HEK293T (cell line): ENCODE measurements at regions not wholly inside any gene's neighbourhood (a gene's known extent, or its start where the extent isn't known, plus 50 kb on each side); places are given as distances from the start of the nearest gene placed in this dataset.

Source experiments
- CTCF ChIA-PET: fragments of 350-600 bp; formaldehyde crosslinking; extraction: SDS; loops from one replicate; lab custom pipeline; 2021; ENCODE audit warnings: antibody characterized with exemption, inconsistent platforms; lab: Yijun Ruan, JAX
- POLR2A ChIA-PET: fragments of 350-600 bp; formaldehyde crosslinking; extraction: SDS; loops from one replicate; lab custom pipeline; 2020; ENCODE audit warnings: antibody characterized with exemption, inconsistent platforms; lab: Yijun Ruan, JAX
- DNase-seq: peaks from one replicate; pipeline ENCODE4 v3.0.0; 2012; ENCODE audit warnings: mixed read lengths; ENCODE audit errors: extremely low spot score
- ARNT ChIP-seq: fragments of 450-650 bp; IDR thresholded peaks from 2 replicates; pipeline ENCODE4 v1.6.1; 2017; ENCODE audit warnings: mild to moderate bottlenecking
- BHLHE40 ChIP-seq: fragments of 450-650 bp; IDR thresholded peaks from 2 replicates; pipeline ENCODE4 v1.6.1; 2016; ENCODE audit warnings: mild to moderate bottlenecking, moderate library complexity, borderline replicate concordance
- CTBP1 ChIP-seq: fragments of 450-650 bp; IDR thresholded peaks from 2 replicates; pipeline ENCODE4 v1.6.1; 2016; ENCODE audit warnings: borderline replicate concordance
- ELF4 ChIP-seq: fragments of 450-650 bp; IDR thresholded peaks from 2 replicates; pipeline ENCODE4 v1.6.1; 2017; ENCODE audit warnings: antibody characterized with exemption
- FOXA1 ChIP-seq: fragments of 450-650 bp; IDR thresholded peaks from 2 replicates; pipeline ENCODE4 v1.6.1; 2016; ENCODE audit warnings: mild to moderate bottlenecking
- FOXK2 ChIP-seq: fragments of 450-650 bp; IDR thresholded peaks from 2 replicates; pipeline ENCODE4 v1.6.1; 2016; ENCODE audit warnings: mild to moderate bottlenecking
- FOXM1 ChIP-seq: fragments of 450-650 bp; IDR thresholded peaks from 2 replicates; pipeline ENCODE4 v1.6.1; 2017; ENCODE audit warnings: mild to moderate bottlenecking, borderline replicate concordance
- HDGF ChIP-seq: fragments of 450-650 bp; IDR thresholded peaks from 2 replicates; pipeline ENCODE4 v1.6.1; 2017; ENCODE audit warnings: antibody characterized with exemption, borderline replicate concordance
- L3MBTL2 ChIP-seq: fragments of 450-650 bp; conservative IDR thresholded peaks from 2 replicates; pipeline ENCODE4 v1.6.1; 2016; ENCODE audit warnings: mild to moderate bottlenecking
- LEF1 ChIP-seq: fragments of 450-650 bp; IDR thresholded peaks from 2 replicates; pipeline ENCODE4 v1.6.1; 2017; ENCODE audit warnings: mild to moderate bottlenecking, borderline replicate concordance
- NFRKB ChIP-seq: fragments of 450-650 bp; IDR thresholded peaks from 2 replicates; pipeline ENCODE4 v1.6.1; 2016; ENCODE audit warnings: mild to moderate bottlenecking, moderate library complexity
- PKNOX1 ChIP-seq: fragments of 450-650 bp; IDR thresholded peaks from 2 replicates; pipeline ENCODE4 v1.6.1; 2016
- SP1 ChIP-seq: fragments of 450-650 bp; IDR thresholded peaks from 2 replicates; pipeline ENCODE4 v1.6.1; 2017
- SUZ12 ChIP-seq: fragments of 450-650 bp; IDR thresholded peaks from 2 replicates; pipeline ENCODE4 v1.6.1; 2016; ENCODE audit warnings: mild to moderate bottlenecking
- TARDBP ChIP-seq: fragments of 450-650 bp; IDR thresholded peaks from 2 replicates; pipeline ENCODE4 v1.6.1; 2016
- ZNF384 ChIP-seq: fragments of 450-650 bp; IDR thresholded peaks from 2 replicates; pipeline ENCODE4 v1.6.1; 2016

- no peak for DNase-seq
- TF ChIP-seq CTBP1, result no peak
- no peak for TF ChIP-seq SP1
- TF ChIP-seq L3MBTL2, result no peak
- TF ChIP-seq ARNT, result no peak
- no peak for TF ChIP-seq PKNOX1
- no peak for TF ChIP-seq FOXA1
- TF ChIP-seq FOXK2, result no peak
- POLR2A ChIA-PET, result no interaction called here
- CTCF ChIA-PET, result interaction anchor here (0.6 to 0.7 kb wide), 3 partner anchors 15 to 333 kb away, joined by 3 read pairs; no protein-coding TSS in a partner anchor
Observed at GRCh38 chr13:44818016-44818415, 171.3 kb downstream of the NUFIP1 start.

GRCh38 chr13:44817131-44817671, 172.1 kb downstream of the NUFIP1 start:
- DNase-seq, result no peak
- no peak for TF ChIP-seq ZNF384
- TF ChIP-seq BHLHE40, result no peak
- TF ChIP-seq L3MBTL2, result no peak
- TF ChIP-seq LEF1, result no peak
- TF ChIP-seq SP1, result no peak
- CTCF ChIA-PET, result no interaction called here
- POLR2A ChIA-PET, result no interaction called here

- no peak for TF ChIP-seq FOXK2
- no peak for TF ChIP-seq SP1
- POLR2A ChIA-PET, result no interaction called here
- CTCF ChIA-PET, result no interaction called here
- no peak for DNase-seq
Observed at GRCh38 chr13:44816701-44817100, 172.6 kb downstream of the NUFIP1 start.

GRCh38 chr13:44815623-44816022, 173.6 kb downstream of the NUFIP1 start:
- ChIA-PET POLR2A (no interaction called here), CTCF (no interaction called here)
- no peak for DNase-seq
- no peak for TF ChIP-seq NFRKB
- TF ChIP-seq LEF1, result no peak
- no peak for TF ChIP-seq ZNF384
- TF ChIP-seq FOXM1, result no peak
- TF ChIP-seq TARDBP, result no peak
- TF ChIP-seq FOXK2, result no peak

GRCh38 chr13:44814836-44815235, 174.4 kb downstream of the NUFIP1 start:
- ChIA-PET POLR2A (no interaction called here), CTCF (no interaction called here)
- TF ChIP-seq SUZ12 (no peak), FOXA1 (no peak), BHLHE40 (no peak), FOXK2 (no peak), ELF4 (no peak), NFRKB (no peak), SP1 (no peak), CTBP1 (no peak)
- no peak for DNase-seq

GRCh38 chr13:44814161-44814560, 175.1 kb downstream of the NUFIP1 start:
- no peak for TF ChIP-seq HDGF
- no peak for TF ChIP-seq SP1
- no peak for TF ChIP-seq PKNOX1
- TF ChIP-seq ZNF384, result no peak
- no peak for TF ChIP-seq BHLHE40
- no peak for TF ChIP-seq CTBP1
- no peak for TF ChIP-seq ELF4
- no peak for TF ChIP-seq NFRKB
- TF ChIP-seq LEF1, result no peak
- no peak for TF ChIP-seq FOXA1
- TF ChIP-seq FOXK2, result no peak
- no peak for TF ChIP-seq SUZ12
- TF ChIP-seq FOXM1, result no peak
- TF ChIP-seq ARNT, result no peak
- TF ChIP-seq L3MBTL2, result no peak
- CTCF ChIA-PET, result no interaction called here
- POLR2A ChIA-PET, result no interaction called here
- DNase-seq, result no peak

GRCh38 chr13:44812818-44813217, 176.5 kb downstream of the NUFIP1 start:
- CTCF ChIA-PET, result no interaction called here
- no peak for DNase-seq
- TF ChIP-seq ARNT (no peak), FOXA1 (no peak), ZNF384 (no peak), PKNOX1 (no peak), L3MBTL2 (no peak), FOXK2 (no peak), CTBP1 (no peak), LEF1 (no peak), ELF4 (no peak), SP1 (no peak), SUZ12 (no peak), FOXM1 (no peak), BHLHE40 (no peak), TARDBP (no peak), HDGF (no peak), NFRKB (no peak)
- POLR2A ChIA-PET, result no interaction called here
